Amygdala (tissue), 56 donors: ENCODE measurements at regions not wholly inside any gene's neighbourhood (a gene's known extent, or its start where the extent isn't known, plus 50 kb on each side); places are given as distances from the start of the nearest gene placed in this dataset.
"Not testable (repeated sequence)": the region's sequence is repeated elsewhere in the genome, so short reads cannot be mapped to it uniquely, and the experiment has no call there.

Source experiments
- DNase-seq, 56 donors: peaks; one replicate each; lab custom pipeline; 2025; lab: John Stamatoyannopoulos, UW

DNA sequence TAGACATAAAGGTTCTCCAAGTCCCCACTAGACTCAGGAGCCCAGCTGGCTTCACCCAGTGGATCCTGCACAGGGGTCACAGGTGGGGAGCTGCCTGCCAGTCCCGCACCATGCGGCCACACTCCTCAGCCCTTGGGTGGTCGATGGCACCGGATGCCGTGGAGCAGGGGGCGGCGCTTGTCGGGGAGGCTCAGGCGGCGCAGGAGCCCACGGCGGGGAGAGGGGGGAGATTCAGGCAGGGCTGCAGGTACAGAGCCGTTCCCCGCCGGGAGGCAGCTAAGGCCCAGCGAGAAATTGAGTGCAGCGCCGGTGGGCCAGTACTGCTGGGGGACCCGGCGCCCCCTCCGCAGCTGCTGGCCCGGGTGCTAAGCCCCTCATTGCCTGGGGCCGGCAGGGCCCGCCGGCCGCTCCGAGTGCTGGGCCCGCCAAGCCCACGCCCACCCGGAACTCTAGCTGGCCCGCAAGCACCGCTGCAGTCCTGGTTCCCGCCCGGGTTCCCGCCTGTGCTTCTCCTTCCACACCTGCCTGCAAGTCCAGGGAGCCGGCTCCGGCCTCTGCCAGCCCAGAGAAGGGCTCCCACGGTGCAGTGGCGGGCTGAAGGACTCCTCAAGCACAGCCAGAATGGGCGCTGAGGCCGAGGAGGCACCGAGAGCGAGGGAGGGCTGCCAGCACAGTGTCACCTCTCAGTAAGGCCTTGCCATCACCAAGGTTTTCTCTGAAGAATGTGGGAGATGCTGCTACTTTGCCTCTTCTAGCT, 58.4 kb upstream of the PPP1R12A start:
- no peak for DNase-seq

GRCh38 chr12:79991586-79991985, 56.7 kb upstream of the PPP1R12A start:
- DNase-seq: no peak

- DNase-seq: not testable (repeated sequence)
Measured at GRCh38 chr12:79990509-79991338, 55.8 kb upstream of the PPP1R12A start.

GRCh38 chr12:79988368-79988767, 53.5 kb upstream of the PPP1R12A start:
- DNase-seq: no peak

- DNase-seq: no peak
Measured at GRCh38 chr12:79987731-79988130, 52.8 kb upstream of the PPP1R12A start.
